ENCODE measurements at regions not wholly inside any gene's neighbourhood (a gene's known extent, or its start where the extent isn't known, plus 50 kb on each side); places are given as distances from the start of the nearest gene placed in this dataset.

GRCh38 chr21:23638131-23638695 is 1969.1 kb downstream of the MRPL39 start:
- TF ChIP-seq POLR2A (IDR thresholded peaks at IDR 0.05; ENCODE audit: low read depth, low read length) (no peak), GATA2 (IDR thresholded peaks at IDR 0.05; ENCODE audit: insufficient read depth, insufficient read length, low read depth, low read length) (no peak), JUN (IDR thresholded peaks at IDR 0.05; ENCODE audit: borderline replicate concordance, insufficient read depth, insufficient read length, low read depth) (no peak), POLR2AphosphoS5 (IDR thresholded peaks at IDR 0.05; ENCODE audit: insufficient read depth, low read depth, low read length) (no peak), EZH2 (IDR thresholded peaks at IDR 0.05; ENCODE audit: borderline replicate concordance, low read depth, low read length, severe bottlenecking) (no peak), MYC (IDR thresholded peaks at IDR 0.05; ENCODE audit: low read depth, low read length) (no peak), FOS (IDR thresholded peaks at IDR 0.05; ENCODE audit: borderline replicate concordance, insufficient read depth, low read length) (no peak)
- TF ChIP-seq, protein P1, sequence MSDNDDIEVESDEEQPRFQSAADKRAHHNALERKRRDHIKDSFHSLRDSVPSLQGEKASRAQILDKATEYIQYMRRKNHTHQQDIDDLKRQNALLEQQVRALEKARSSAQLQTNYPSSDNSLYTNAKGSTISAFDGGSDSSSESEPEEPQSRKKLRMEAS (IDR thresholded peaks at IDR 0.05; ENCODE audit: insufficient read depth, insufficient read length): no peak
- TF ChIP-seq, protein P2, sequence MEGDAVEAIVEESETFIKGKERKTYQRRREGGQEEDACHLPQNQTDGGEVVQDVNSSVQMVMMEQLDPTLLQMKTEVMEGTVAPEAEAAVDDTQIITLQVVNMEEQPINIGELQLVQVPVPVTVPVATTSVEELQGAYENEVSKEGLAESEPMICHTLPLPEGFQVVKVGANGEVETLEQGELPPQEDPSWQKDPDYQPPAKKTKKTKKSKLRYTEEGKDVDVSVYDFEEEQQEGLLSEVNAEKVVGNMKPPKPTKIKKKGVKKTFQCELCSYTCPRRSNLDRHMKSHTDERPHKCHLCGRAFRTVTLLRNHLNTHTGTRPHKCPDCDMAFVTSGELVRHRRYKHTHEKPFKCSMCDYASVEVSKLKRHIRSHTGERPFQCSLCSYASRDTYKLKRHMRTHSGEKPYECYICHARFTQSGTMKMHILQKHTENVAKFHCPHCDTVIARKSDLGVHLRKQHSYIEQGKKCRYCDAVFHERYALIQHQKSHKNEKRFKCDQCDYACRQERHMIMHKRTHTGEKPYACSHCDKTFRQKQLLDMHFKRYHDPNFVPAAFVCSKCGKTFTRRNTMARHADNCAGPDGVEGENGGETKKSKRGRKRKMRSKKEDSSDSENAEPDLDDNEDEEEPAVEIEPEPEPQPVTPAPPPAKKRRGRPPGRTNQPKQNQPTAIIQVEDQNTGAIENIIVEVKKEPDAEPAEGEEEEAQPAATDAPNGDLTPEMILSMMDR (IDR thresholded peaks at IDR 0.05; ENCODE audit: extremely low read depth in 1 of 2, insufficient read depth in 1 of 2, low read depth in 1 of 2, low read length in 2 of 2): no peak
- H3K4me1 ChIP-seq (ENCODE audit: control insufficient read depth, extremely low read depth, insufficient read depth, low read length): no peaks in the 10 kb centered on the region
- H3K9ac ChIP-seq (replicated peaks; ENCODE audit: extremely low read depth, insufficient read depth, low read length): no peak overlapping the region
- CTCF ChIA-PET: no interaction called here
- FAIRE-seq: no peak
- no TSS peak for BruUV-seq (replicated peaks)
- no peaks in the 10 kb centered on the region for H3K27me3 ChIP-seq (ENCODE audit: control insufficient read depth in 2 of 2, insufficient read depth in 2 of 2, low read length in 2 of 2)
- no peak overlapping the region for H2AFZ ChIP-seq (ENCODE audit: low read depth, low read length)
- H3K79me2 ChIP-seq (ENCODE audit: control insufficient read depth, insufficient read depth, low read length): no peaks in the 10 kb centered on the region
- H3K4me3 ChIP-seq (replicated peaks in 1 of 3; ENCODE audit: insufficient read depth in 1 of 3, low read depth in 1 of 3, low read length in 3 of 3): no peak overlapping the region
- H3K9me3 ChIP-seq (replicated peaks; ENCODE audit: control insufficient read depth, insufficient read depth, low read length): no peaks in the 10 kb centered on the region
- H3K4me2 ChIP-seq (ENCODE audit: insufficient read depth, low read length): no peak overlapping the region
- H3K27ac ChIP-seq (ENCODE audit: insufficient read depth, low read depth, low read length): no peak overlapping the region
- H3K9me1 ChIP-seq (replicated peaks; ENCODE audit: control insufficient read depth, extremely low read depth, insufficient read depth, low read length): no peaks in the 10 kb centered on the region
- DNase-seq (ENCODE audit: low read depth, low spot score): no peak
- dilution Hi-C loops (cut with MboI; ENCODE audit: extremely low pct_ligation_motif_present, low sequenced_read_pairs) (no loop called here), intact Hi-C loops (cut with micrococcal nuclease) (no loop called here)
- POLR2A ChIA-PET: no interaction called here
- H3K36me3 ChIP-seq (ENCODE audit: control insufficient read depth in 2 of 2, extremely low read depth in 1 of 2, insufficient read depth in 2 of 2, low read length in 2 of 2): no peaks in the 10 kb centered on the region
- no peaks in the 10 kb centered on the region for H4K20me1 ChIP-seq (replicated peaks; ENCODE audit: control insufficient read depth, extremely low read depth, insufficient read depth, low read length)

Measured in endothelial cell of umbilical vein (primary cell).